ENCODE measurements at regions not wholly inside any gene's neighbourhood (a gene's known extent, or its start where the extent isn't known, plus 50 kb on each side); places are given as distances from the start of the nearest gene placed in this dataset.

- FAIRE-seq (no peak), DNase-seq (ENCODE audit: low read depth) (no peak)
- Histone ChIP-seq H3K4me3 (ENCODE audit: low read depth, low read length) (no peak overlapping the region), H3K36me3 (ENCODE audit: control insufficient read depth, insufficient read depth, low read length) (no peaks in the 10 kb centered on the region), H3K27me3 (ENCODE audit: control insufficient read depth, insufficient read depth, low read length) (no peaks in the 10 kb centered on the region)
- no peak for TF ChIP-seq CTCF (IDR thresholded peaks at IDR 0.05; ENCODE audit: insufficient read depth, low read length, severe bottlenecking)
Measured at GRCh38 chr15:95816591-95816990, 513.9 kb upstream of the NR2F2 start.

- no peaks in the 10 kb centered on the region for H3K36me3 ChIP-seq (ENCODE audit: control insufficient read depth, insufficient read depth, low read length)
- FAIRE-seq (no peak), DNase-seq (ENCODE audit: low read depth) (no peak)
- no peak overlapping the region for H3K4me3 ChIP-seq (ENCODE audit: low read depth, low read length)
- no peak for TF ChIP-seq CTCF (IDR thresholded peaks at IDR 0.05; ENCODE audit: insufficient read depth, low read length, severe bottlenecking)
- no peaks in the 10 kb centered on the region for H3K27me3 ChIP-seq (ENCODE audit: control insufficient read depth, insufficient read depth, low read length)
Measured at GRCh38 chr15:95822961-95823360, 507.5 kb upstream of the NR2F2 start.

- no peak for DNase-seq (ENCODE audit: low read depth)
- Histone ChIP-seq H3K4me3 (ENCODE audit: low read depth, low read length) (no peak overlapping the region), H3K27me3 (ENCODE audit: control insufficient read depth, insufficient read depth, low read length) (no peaks in the 10 kb centered on the region), H3K36me3 (ENCODE audit: control insufficient read depth, insufficient read depth, low read length) (no peaks in the 10 kb centered on the region)
- no peak for FAIRE-seq
- no peak for TF ChIP-seq CTCF (IDR thresholded peaks at IDR 0.05; ENCODE audit: insufficient read depth, low read length, severe bottlenecking)
Measured at GRCh38 chr15:95825208-95825607, 505.3 kb upstream of the NR2F2 start.

GRCh38 chr15:95825671-95826411 is 504.7 kb upstream of the NR2F2 start:
- no peak for TF ChIP-seq CTCF (IDR thresholded peaks at IDR 0.05; ENCODE audit: insufficient read depth, low read length, severe bottlenecking)
- Histone ChIP-seq H3K36me3 (ENCODE audit: control insufficient read depth, insufficient read depth, low read length) (no peaks in the 10 kb centered on the region), H3K27me3 (ENCODE audit: control insufficient read depth, insufficient read depth, low read length) (no peaks in the 10 kb centered on the region), H3K4me3 (ENCODE audit: low read depth, low read length) (no peak overlapping the region)
- no peak for FAIRE-seq
- no peak for DNase-seq (ENCODE audit: low read depth)

GRCh38 chr15:95826412-95827195 is 503.9 kb upstream of the NR2F2 start:
- DNase-seq (ENCODE audit: low read depth) (peak; percentile 33), FAIRE-seq (no peak)
- Histone ChIP-seq H3K36me3 (ENCODE audit: control insufficient read depth, insufficient read depth, low read length) (no peaks in the 10 kb centered on the region), H3K27me3 (ENCODE audit: control insufficient read depth, insufficient read depth, low read length) (no peaks in the 10 kb centered on the region), H3K4me3 (ENCODE audit: low read depth, low read length) (no peak overlapping the region)
- TF ChIP-seq CTCF (IDR thresholded peaks at IDR 0.05; ENCODE audit: insufficient read depth, low read length, severe bottlenecking) = peak; percentile 61
